ENCODE measurements at regions not wholly inside any gene's neighbourhood (a gene's known extent, or its start where the extent isn't known, plus 50 kb on each side); places are given as distances from the start of the nearest gene placed in this dataset.

- Histone ChIP-seq H3K4me3 (no peak overlapping the region), H3K27ac (no peak overlapping the region), H3K27me3 (no peaks in the 10 kb centered on the region), H3K9me3 (no peaks in the 10 kb centered on the region), H3K36me3 (no peaks in the 10 kb centered on the region), H3K4me1 (peaks cover 0 to 9% (median 3%) of the 10 kb centered on the region in 4 donors)
- TF ChIP-seq POLR2AphosphoS5 (IDR thresholded peaks at IDR 0.05), result no peak
- intact Hi-C loops (cut with DNase I), result no loop called here
- WGBS, 2 donors, result 17 to 33% methylated on average over 5 of the region's 5 CpGs
- DNase-seq, result peak; percentile 64
Measured at GRCh38 chr9:80410106-80410505, 838.3 kb downstream of the TLE4 start.

DNA sequence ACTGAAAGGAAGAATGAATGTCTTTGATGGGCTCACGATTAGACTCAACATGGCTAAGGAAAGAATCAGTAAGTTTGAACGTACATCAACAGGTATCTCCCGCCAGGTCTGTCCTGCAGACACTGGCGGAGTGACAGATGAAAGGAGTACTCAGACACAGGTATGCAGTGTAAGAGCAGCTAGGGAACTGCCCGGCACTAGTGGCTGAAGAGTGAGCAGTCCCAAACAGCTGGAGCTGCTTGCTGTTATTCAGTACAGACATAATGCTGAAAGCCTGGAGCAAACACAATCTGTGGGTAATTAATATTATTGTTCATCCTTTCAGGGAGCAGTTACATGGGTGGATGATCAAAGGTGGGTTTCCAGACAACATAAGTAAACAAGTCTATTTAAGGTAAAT is 835.5 kb downstream of the TLE4 start:
- no peak overlapping the region for H3K27ac ChIP-seq
- TF ChIP-seq CTCF (IDR thresholded peaks at IDR 0.05) (no peak), EP300 (IDR thresholded peaks at IDR 0.05) (no peak), POLR2AphosphoS5 (IDR thresholded peaks at IDR 0.05) (no peak), POLR2A (IDR thresholded peaks at IDR 0.05) (no peak)
- WGBS, 2 donors, result 91 to 93% methylated on average over 5 of the region's 5 CpGs

DNA sequence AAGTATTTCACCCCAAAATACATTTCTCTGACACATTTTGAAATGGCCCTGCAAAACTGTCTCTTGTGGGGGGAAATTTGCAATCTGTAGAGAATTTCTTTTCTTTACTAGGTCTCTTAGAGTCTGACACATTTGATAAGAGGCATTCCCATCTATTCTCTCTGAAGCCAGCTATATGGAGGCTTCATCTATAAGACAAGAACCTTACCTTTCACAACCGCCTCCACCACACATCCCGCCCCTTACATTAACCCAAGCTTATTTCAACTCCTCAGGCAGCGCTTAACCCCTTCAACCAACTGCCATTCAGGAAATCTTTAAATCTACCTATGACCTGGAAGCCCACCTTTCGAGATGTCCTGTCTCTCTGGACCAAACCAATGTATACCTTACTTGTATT is 829.5 kb downstream of the TLE4 start:
- Histone ChIP-seq H3K27me3 (no peaks in the 10 kb centered on the region), H3K4me1 (no peaks in the 10 kb centered on the region), H3K27ac (no peak overlapping the region), H3K36me3 (no peaks in the 10 kb centered on the region), H3K9me3 (no peaks in the 10 kb centered on the region), H3K4me3 (no peak overlapping the region)
- intact Hi-C loops (cut with DNase I), result no loop called here
- TF ChIP-seq POLR2AphosphoS5 (IDR thresholded peaks at IDR 0.05) (no peak), EP300 (IDR thresholded peaks at IDR 0.05) (no peak), CTCF (IDR thresholded peaks at IDR 0.05) (no peak), POLR2A (IDR thresholded peaks at IDR 0.05) (no peak)
- no peak for DNase-seq
- 81 to 93% methylated on average over 4 of the region's 4 CpGs for WGBS, 2 donors

More for the DNA sequence above, 835.5 kb downstream of the TLE4 start:
- intact Hi-C loops (cut with DNase I), result no loop called here
- Histone ChIP-seq H3K9me3 (no peaks in the 10 kb centered on the region), H3K4me3 (no peak overlapping the region), H3K4me1 (peaks cover 0 to 9% (median 3%) of the 10 kb centered on the region in 4 donors), H3K36me3 (no peaks in the 10 kb centered on the region), H3K27me3 (no peaks in the 10 kb centered on the region)
- no peak for DNase-seq

GRCh38 chr9:80400624-80401230 is 829.0 kb downstream of the TLE4 start:
- Histone ChIP-seq H3K4me3 (no peak overlapping the region), H3K27ac (no peak overlapping the region), H3K4me1 (no peaks in the 10 kb centered on the region), H3K36me3 (no peaks in the 10 kb centered on the region), H3K9me3 (no peaks in the 10 kb centered on the region), H3K27me3 (no peaks in the 10 kb centered on the region)
- DNase-seq, result no peak
- no peak for TF ChIP-seq POLR2AphosphoS5 (IDR thresholded peaks at IDR 0.05)
- no peak for TF ChIP-seq POLR2A (IDR thresholded peaks at IDR 0.05)
- no peak for TF ChIP-seq EP300 (IDR thresholded peaks at IDR 0.05)
- TF ChIP-seq CTCF (IDR thresholded peaks at IDR 0.05), result no peak
- WGBS, 2 donors, result 72 to 83% methylated on average over 3 of the region's 3 CpGs
- intact Hi-C loops (cut with DNase I), result no loop called here

DNA sequence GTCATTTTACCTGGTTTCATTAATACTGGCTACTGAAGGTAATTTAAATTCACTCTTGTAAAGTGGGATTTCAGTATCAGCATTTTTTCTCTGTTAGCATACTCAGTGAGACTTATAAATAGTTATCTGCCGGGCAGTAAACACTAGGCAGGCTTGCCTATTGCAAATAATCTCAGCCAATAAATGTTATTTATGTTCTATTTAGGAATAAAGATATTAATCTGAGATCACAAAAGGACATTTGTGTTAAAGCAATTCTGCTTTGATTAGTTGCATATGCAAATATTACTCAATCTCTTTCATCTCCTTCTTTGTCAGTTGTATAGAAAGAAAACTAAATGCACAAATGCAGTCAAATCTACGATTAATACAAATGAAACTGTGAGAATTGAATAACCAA is 827.8 kb downstream of the TLE4 start:
- no peaks in the 10 kb centered on the region for H3K36me3 ChIP-seq
- intact Hi-C loops (cut with DNase I), result no loop called here
- 78 to 83% methylated on average over 2 of the region's 2 CpGs for WGBS, 2 donors
- TF ChIP-seq CTCF (IDR thresholded peaks at IDR 0.05) (no peak), POLR2AphosphoS5 (IDR thresholded peaks at IDR 0.05) (no peak), POLR2A (IDR thresholded peaks at IDR 0.05) (no peak), EP300 (IDR thresholded peaks at IDR 0.05) (no peak)
- no peak overlapping the region for H3K27ac ChIP-seq
- DNase-seq, result no peak
- H3K4me3 ChIP-seq, result no peak overlapping the region
- no peaks in the 10 kb centered on the region for H3K4me1 ChIP-seq
- no peaks in the 10 kb centered on the region for H3K9me3 ChIP-seq
- no peaks in the 10 kb centered on the region for H3K27me3 ChIP-seq

Data from sigmoid colon (tissue), 6 donors.